Endodermal cell (in vitro differentiated cells): ENCODE measurements at regions not wholly inside any gene's neighbourhood (a gene's known extent, or its start where the extent isn't known, plus 50 kb on each side); places are given as distances from the start of the nearest gene placed in this dataset.

ENCODE experiments used
- DNase-seq: peaks from one replicate; pipeline ENCODE4 v3.0.0-alpha.2; 2017
- H3K27ac ChIP-seq: 2 replicates; pipeline ENCODE4 v1.5.1; 2013; ENCODE audit warnings: mild to moderate bottlenecking, low read depth, low read length, moderate library complexity
- H3K27me3 ChIP-seq: 2 replicates; pipeline ENCODE4 v1.6.1; 2013; ENCODE audit warnings: mild to moderate bottlenecking, low read length, moderate library complexity; ENCODE audit not compliant: insufficient read depth, control insufficient read depth, poor library complexity, severe bottlenecking
- H3K36me3 ChIP-seq: 2 replicates; pipeline ENCODE4 v1.7.0; 2013; ENCODE audit warnings: mild to moderate bottlenecking, low read length, moderate library complexity; ENCODE audit not compliant: control insufficient read depth, insufficient read depth
- H3K4me1 ChIP-seq: one replicate; pipeline ENCODE4 v1.7.0; 2013; ENCODE audit warnings: low read length; ENCODE audit not compliant: control insufficient read depth, insufficient read depth
- H3K4me3 ChIP-seq: 2 replicates; pipeline ENCODE4 v1.5.1; 2013; ENCODE audit warnings: mild to moderate bottlenecking, low read length, moderate library complexity
- H3K9ac ChIP-seq: 2 replicates; pipeline ENCODE4 v1.6.1; 2013; ENCODE audit warnings: mild to moderate bottlenecking, low read length, moderate library complexity; ENCODE audit not compliant: poor library complexity, severe bottlenecking; ENCODE audit errors: extremely low read depth
- H3K9me3 ChIP-seq: 2 replicates; pipeline ENCODE4 v1.6.1; 2013; ENCODE audit warnings: mild to moderate bottlenecking, low read length, moderate library complexity; ENCODE audit not compliant: control insufficient read depth
- H3K27ac Mint-ChIP-seq: 2 replicates; pipeline ENCODE4 v1.8.0; 2020; ENCODE audit warnings: mixed read lengths
- H3K27me3 Mint-ChIP-seq: 2 replicates; pipeline ENCODE4 v1.8.0; 2021; ENCODE audit warnings: mild to moderate bottlenecking, mixed read lengths; ENCODE audit not compliant: insufficient read depth
- H3K36me3 Mint-ChIP-seq: 2 replicates; pipeline ENCODE4 v1.8.0; 2020; ENCODE audit warnings: low read depth, mixed read lengths
- H3K4me1 Mint-ChIP-seq: 2 replicates; pipeline ENCODE4 v1.8.0; 2020; ENCODE audit warnings: mixed read lengths
- H3K4me3 Mint-ChIP-seq: 2 replicates; pipeline ENCODE4 v1.8.0; 2020; ENCODE audit warnings: mild to moderate bottlenecking, moderate library complexity, mixed read lengths
- H3K9me3 Mint-ChIP-seq: 2 replicates; pipeline ENCODE4 v1.8.0; 2020; ENCODE audit warnings: mild to moderate bottlenecking, mixed read lengths
- CTCF ChIP-seq: fragments of 200-600 bp; sonication (generic); conservative IDR thresholded peaks from 2 replicates; pipeline ENCODE4 v1.5.0; 2021; ENCODE audit warnings: antibody characterized with exemption, mild to moderate bottlenecking
- WGBS, 2 experiments: methylation state at CpG; one replicate each; pipeline versions ENCODE4 v1.1.5 to v1.1.7; 2013; ENCODE audit warnings: missing lambda C conversion rate in 2 of 2, mixed read lengths in 1 of 2; ENCODE audit not compliant: insufficient coverage in 1 of 2, insufficient read length in 1 of 2; 5-methylcytosine and 5-hydroxymethylcytosine counted together

GRCh38 chr2:150883613-150883895 is 378.1 kb downstream of the RBM43 start:
- no peaks in the 10 kb centered on the region for H3K27me3 ChIP-seq
- TF ChIP-seq CTCF = no peak
- H3K36me3 ChIP-seq = no peaks in the 10 kb centered on the region
- H3K36me3 Mint-ChIP-seq = no peaks in the 10 kb centered on the region
- H3K27ac ChIP-seq = no peak overlapping the region
- H3K27me3 Mint-ChIP-seq = no peaks in the 10 kb centered on the region
- H3K4me3 Mint-ChIP-seq = no peak overlapping the region
- DNase-seq = no peak
- no peak overlapping the region for H3K9ac ChIP-seq
- no peaks in the 10 kb centered on the region for H3K4me1 Mint-ChIP-seq
- H3K9me3 Mint-ChIP-seq = no peaks in the 10 kb centered on the region
- no peaks in the 10 kb centered on the region for H3K4me1 ChIP-seq
- H3K9me3 ChIP-seq = no peaks in the 10 kb centered on the region
- no peak overlapping the region for H3K27ac Mint-ChIP-seq
- H3K4me3 ChIP-seq = no peak overlapping the region

GRCh38 chr2:150882751-150883612 is 378.7 kb downstream of the RBM43 start:
- Histone ChIP-seq H3K9me3 (no peaks in the 10 kb centered on the region), H3K4me1 (no peaks in the 10 kb centered on the region), H3K36me3 (no peaks in the 10 kb centered on the region), H3K9ac (no peak overlapping the region), H3K27me3 (no peaks in the 10 kb centered on the region), H3K4me3 (no peak overlapping the region), H3K27ac (no peak overlapping the region)
- WGBS, 2 experiments = 74 to 80% methylated on average over 5 to 7 of the region's 7 CpGs
- no peak for TF ChIP-seq CTCF
- Mint-ChIP-seq H3K4me3 (no peak overlapping the region), H3K4me1 (no peaks in the 10 kb centered on the region), H3K36me3 (peaks cover 2% of the 10 kb centered on the region), H3K27me3 (no peaks in the 10 kb centered on the region), H3K27ac (no peak overlapping the region), H3K9me3 (peaks cover 6% of the 10 kb centered on the region)
- no peak for DNase-seq

GRCh38 chr2:150880986-150881385 is 380.7 kb downstream of the RBM43 start:
- 93 to 98% methylated on average over 2 of the region's 2 CpGs for WGBS, 2 experiments
- Mint-ChIP-seq H3K36me3 (peaks cover 2% of the 10 kb centered on the region), H3K27ac (no peak overlapping the region), H3K9me3 (peaks cover 9% of the 10 kb centered on the region), H3K4me3 (no peak overlapping the region), H3K4me1 (no peaks in the 10 kb centered on the region), H3K27me3 (no peaks in the 10 kb centered on the region)
- Histone ChIP-seq H3K4me1 (no peaks in the 10 kb centered on the region), H3K4me3 (no peak overlapping the region), H3K9ac (no peak overlapping the region), H3K27me3 (no peaks in the 10 kb centered on the region), H3K9me3 (no peaks in the 10 kb centered on the region), H3K27ac (no peak overlapping the region), H3K36me3 (no peaks in the 10 kb centered on the region)
- no peak for DNase-seq
- TF ChIP-seq CTCF = no peak
